ENCODE measurements at regions not wholly inside any gene's neighbourhood (a gene's known extent, or its start where the extent isn't known, plus 50 kb on each side); places are given as distances from the start of the nearest gene placed in this dataset.

DNA sequence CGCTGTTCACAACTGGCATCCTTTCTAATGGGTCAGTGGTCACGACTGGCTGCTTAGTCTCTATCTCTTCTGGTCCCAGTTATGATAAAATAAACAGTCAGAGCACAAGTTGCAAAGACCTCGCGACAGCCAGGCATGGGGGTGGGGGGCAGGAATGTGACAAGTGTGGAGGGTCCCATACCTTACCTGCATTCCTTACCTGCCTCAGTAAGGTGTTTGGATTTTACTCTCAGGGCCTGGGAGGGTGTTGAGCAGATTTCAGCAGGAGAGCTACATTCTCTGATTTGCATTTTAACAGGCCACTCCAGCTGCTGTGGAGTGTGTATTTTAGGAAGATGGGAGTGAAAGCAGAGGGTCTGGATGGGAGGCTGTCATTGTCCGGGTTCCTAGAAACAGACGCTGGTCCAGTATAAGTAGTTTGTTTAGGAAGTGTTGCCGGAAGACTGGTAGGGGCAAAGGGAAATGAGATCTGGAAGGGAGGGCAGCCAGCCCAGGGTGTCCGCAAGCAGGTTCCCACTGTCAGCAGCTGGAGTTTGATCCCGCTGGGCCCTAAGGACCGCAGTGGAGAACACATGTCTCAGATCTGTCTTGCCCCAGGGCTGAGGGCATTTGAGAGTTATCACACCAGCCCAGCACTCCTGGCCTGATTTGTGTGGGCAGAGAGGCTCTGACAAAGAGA lies 920.0 kb downstream of the UQCRFS1 start:
- no peak overlapping the region for H3K4me2 ChIP-seq (ENCODE audit: low read depth, low read length, poor library complexity, severe bottlenecking)
- no peaks in the 10 kb centered on the region for H3K79me2 ChIP-seq (ENCODE audit: insufficient read depth, low read length)
- no peaks in the 10 kb centered on the region for H3F3A ChIP-seq (ENCODE audit: low read depth)
- H3K4me3 ChIP-seq (ENCODE audit: low read length, poor library complexity, severe bottlenecking) = no peak overlapping the region
- H3K9me2 ChIP-seq (replicated peaks; ENCODE audit: low read depth, low read length) = no peaks in the 10 kb centered on the region
- H3K27me3 ChIP-seq (ENCODE audit: insufficient read depth, low read length, poor library complexity, severe bottlenecking) = no peaks in the 10 kb centered on the region
- peaks cover 2% of the 10 kb centered on the region; the same call in 1 of the 2 replicates for H3K9me3 ChIP-seq (ENCODE audit: insufficient read depth, low read depth, low read length)
- no peaks in the 10 kb centered on the region for H4K20me1 ChIP-seq (ENCODE audit: insufficient read depth, low read length, poor library complexity, severe bottlenecking)
- TF ChIP-seq EZH2phosphoT487 (IDR thresholded peaks at IDR 0.05; ENCODE audit: borderline replicate concordance) (no peak), CTCF (conservative IDR thresholded peaks at IDR 0.05; ENCODE audit: low read length) (no peak)
- no peaks in the 10 kb centered on the region for H3K36me3 ChIP-seq (ENCODE audit: insufficient read depth, low read length)
- H3K4me1 ChIP-seq (ENCODE audit: insufficient read depth, low read length, poor library complexity, severe bottlenecking) = no peaks in the 10 kb centered on the region
- no peak overlapping the region for H3K9ac ChIP-seq (ENCODE audit: low read depth, low read length, poor library complexity, severe bottlenecking)
- H2AFZ ChIP-seq (ENCODE audit: low read length) = no peak overlapping the region

DNA sequence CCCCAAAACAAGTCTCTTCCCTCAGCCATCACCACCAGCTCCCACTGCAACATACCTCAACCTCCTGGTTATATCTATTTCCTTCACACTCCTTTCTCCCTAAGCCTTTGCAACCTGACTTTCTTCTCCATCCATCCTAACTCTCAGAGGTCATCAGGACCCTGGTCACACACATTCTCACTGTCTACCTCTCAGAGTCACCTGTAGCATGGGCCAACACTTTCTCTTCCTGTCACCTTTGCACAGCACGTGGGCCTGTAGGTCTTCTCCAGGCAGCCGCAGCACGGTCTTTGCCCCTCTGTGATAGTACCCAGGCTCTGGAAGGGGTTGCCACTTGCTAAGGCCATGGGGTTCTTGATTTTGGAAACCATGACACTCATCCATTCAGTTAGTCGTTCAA lies 921.1 kb downstream of the UQCRFS1 start:
- Histone ChIP-seq H3K4me3 (ENCODE audit: low read length, poor library complexity, severe bottlenecking) (no peak overlapping the region), H4K20me1 (ENCODE audit: insufficient read depth, low read length, poor library complexity, severe bottlenecking) (no peaks in the 10 kb centered on the region), H3K9me2 (replicated peaks; ENCODE audit: low read depth, low read length) (no peaks in the 10 kb centered on the region), H3K4me2 (ENCODE audit: low read depth, low read length, poor library complexity, severe bottlenecking) (no peak overlapping the region), H3K9ac (ENCODE audit: low read depth, low read length, poor library complexity, severe bottlenecking) (no peak overlapping the region), H3F3A (ENCODE audit: low read depth) (no peaks in the 10 kb centered on the region), H3K27me3 (ENCODE audit: insufficient read depth, low read length, poor library complexity, severe bottlenecking) (no peaks in the 10 kb centered on the region), H2AFZ (ENCODE audit: low read length) (no peak overlapping the region), H3K9me3 (ENCODE audit: insufficient read depth, low read depth, low read length) (no peaks in the 10 kb centered on the region; the same call in 1 of the 2 replicates), H3K4me1 (ENCODE audit: insufficient read depth, low read length, poor library complexity, severe bottlenecking) (no peaks in the 10 kb centered on the region), H3K79me2 (ENCODE audit: insufficient read depth, low read length) (no peaks in the 10 kb centered on the region), H3K36me3 (ENCODE audit: insufficient read depth, low read length) (no peaks in the 10 kb centered on the region)
- TF ChIP-seq EZH2phosphoT487 (IDR thresholded peaks at IDR 0.05; ENCODE audit: borderline replicate concordance) (no peak), CTCF (conservative IDR thresholded peaks at IDR 0.05; ENCODE audit: low read length) (no peak)

DNA sequence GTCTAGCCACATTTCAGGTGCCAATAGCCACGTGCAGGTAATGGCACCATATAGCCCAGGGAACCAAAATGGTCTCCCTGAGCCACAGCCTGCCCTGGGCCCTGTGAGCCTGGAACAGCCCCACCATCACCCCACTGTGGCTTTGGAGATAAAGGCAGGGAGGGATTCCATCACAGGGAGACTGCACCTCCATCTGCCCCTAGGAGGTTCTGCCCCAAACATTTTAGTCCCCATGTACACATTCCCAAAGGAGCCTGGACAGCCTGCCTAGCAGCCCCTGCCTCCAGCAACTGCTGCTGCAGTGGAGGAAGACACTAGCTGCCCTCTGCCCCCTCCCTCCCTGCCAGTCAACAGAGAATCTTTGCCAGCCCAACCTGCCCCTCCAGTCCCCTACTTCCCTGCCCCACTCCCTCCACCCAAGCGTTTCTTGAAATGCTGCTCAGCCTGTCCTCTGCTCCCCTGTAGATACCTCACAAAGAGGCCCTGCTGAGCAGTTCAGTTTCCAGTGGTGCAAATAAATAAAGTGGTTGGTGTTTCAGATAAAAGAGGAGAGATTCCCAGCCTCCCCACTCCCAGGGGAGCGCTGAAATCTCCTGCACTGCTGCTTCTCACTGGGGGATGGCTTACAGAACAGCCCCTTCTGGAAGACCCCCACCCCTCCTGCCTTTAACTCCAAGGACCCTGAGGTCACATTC lies 921.8 kb downstream of the UQCRFS1 start:
- Histone ChIP-seq H4K20me1 (ENCODE audit: insufficient read depth, low read length, poor library complexity, severe bottlenecking) (no peaks in the 10 kb centered on the region), H3K27me3 (ENCODE audit: insufficient read depth, low read length, poor library complexity, severe bottlenecking) (no peaks in the 10 kb centered on the region), H3K4me1 (ENCODE audit: insufficient read depth, low read length, poor library complexity, severe bottlenecking) (no peaks in the 10 kb centered on the region), H3K9me3 (ENCODE audit: insufficient read depth, low read depth, low read length) (no peaks in the 10 kb centered on the region; the same call in 1 of the 2 replicates), H3K9ac (ENCODE audit: low read depth, low read length, poor library complexity, severe bottlenecking) (no peak overlapping the region), H3K4me3 (ENCODE audit: low read length, poor library complexity, severe bottlenecking) (no peak overlapping the region), H3K36me3 (ENCODE audit: insufficient read depth, low read length) (no peaks in the 10 kb centered on the region), H2AFZ (ENCODE audit: low read length) (no peak overlapping the region), H3K9me2 (replicated peaks; ENCODE audit: low read depth, low read length) (no peaks in the 10 kb centered on the region), H3K79me2 (ENCODE audit: insufficient read depth, low read length) (no peaks in the 10 kb centered on the region), H3F3A (ENCODE audit: low read depth) (no peaks in the 10 kb centered on the region), H3K4me2 (ENCODE audit: low read depth, low read length, poor library complexity, severe bottlenecking) (no peak overlapping the region)
- TF ChIP-seq EZH2phosphoT487 (IDR thresholded peaks at IDR 0.05; ENCODE audit: borderline replicate concordance) (no peak), CTCF (conservative IDR thresholded peaks at IDR 0.05; ENCODE audit: low read length) (no peak)

All from Loucy (cell line).